Osteocyte (in vitro differentiated cells): ENCODE measurements at regions not wholly inside any gene's neighbourhood (a gene's known extent, or its start where the extent isn't known, plus 50 kb on each side); places are given as distances from the start of the nearest gene placed in this dataset.

Experiments used
- DNase-seq: peaks from one replicate; pipeline ENCODE4 v3.0.0; 2021; ENCODE audit warnings: mixed read lengths; ENCODE audit not compliant: unreplicated experiment; ENCODE audit errors: extremely low spot score
- H3K27ac Mint-ChIP-seq: one replicate; pipeline ENCODE4 v1.8.0; 2021; ENCODE audit warnings: mild to moderate bottlenecking, mixed read lengths; ENCODE audit not compliant: unreplicated experiment
- H3K27me3 Mint-ChIP-seq: one replicate; pipeline ENCODE4 v1.8.0; 2021; ENCODE audit warnings: mixed read lengths; ENCODE audit not compliant: unreplicated experiment
- H3K36me3 Mint-ChIP-seq: one replicate; pipeline ENCODE4 v1.8.0; 2021; ENCODE audit warnings: mixed read lengths; ENCODE audit not compliant: unreplicated experiment
- H3K4me1 Mint-ChIP-seq: one replicate; pipeline ENCODE4 v1.8.0; 2021; ENCODE audit warnings: mixed read lengths; ENCODE audit not compliant: unreplicated experiment
- H3K4me3 Mint-ChIP-seq: one replicate; pipeline ENCODE4 v1.8.0; 2021; ENCODE audit warnings: mild to moderate bottlenecking, moderate library complexity, mixed read lengths; ENCODE audit not compliant: unreplicated experiment
- H3K9me3 Mint-ChIP-seq: one replicate; pipeline ENCODE4 v1.8.0; 2021; ENCODE audit warnings: mixed read lengths; ENCODE audit not compliant: unreplicated experiment
- TF ChIP-seq, protein P1 (sequence below): fragments of 200-600 bp; sonication (generic); IDR thresholded peaks from 2 replicates; pipeline ENCODE4 v1.5.0; 2021; ENCODE audit warnings: antibody characterized with exemption, mild to moderate bottlenecking, moderate library complexity

GRCh38 chr15:88326924-88327323 lies 70.4 kb upstream of the NTRK3 start:
- H3K27me3 Mint-ChIP-seq, result no peaks in the 10 kb centered on the region

DNA sequence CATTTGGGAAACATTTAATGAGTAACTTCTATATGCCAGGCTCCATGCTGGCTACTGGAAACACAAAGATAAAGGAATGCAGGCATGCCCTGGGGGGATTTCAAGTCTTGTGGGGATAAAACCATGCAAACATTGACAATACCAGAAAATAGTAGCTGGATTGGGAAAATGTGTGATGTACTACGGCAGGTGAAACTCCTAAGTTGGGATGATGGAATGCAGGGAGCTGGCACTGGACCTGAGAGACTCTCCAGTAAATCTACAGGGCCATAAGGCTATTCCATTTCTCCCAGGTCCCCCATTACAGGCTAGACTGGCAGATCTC lies 68.2 kb upstream of the NTRK3 start:
- Mint-ChIP-seq H3K4me1 (no peaks in the 10 kb centered on the region), H3K27me3 (no peaks in the 10 kb centered on the region), H3K27ac (no peak overlapping the region), H3K36me3 (no peaks in the 10 kb centered on the region), H3K9me3 (peaks cover 15% of the 10 kb centered on the region), H3K4me3 (no peak overlapping the region)
- TF ChIP-seq, protein P1, sequence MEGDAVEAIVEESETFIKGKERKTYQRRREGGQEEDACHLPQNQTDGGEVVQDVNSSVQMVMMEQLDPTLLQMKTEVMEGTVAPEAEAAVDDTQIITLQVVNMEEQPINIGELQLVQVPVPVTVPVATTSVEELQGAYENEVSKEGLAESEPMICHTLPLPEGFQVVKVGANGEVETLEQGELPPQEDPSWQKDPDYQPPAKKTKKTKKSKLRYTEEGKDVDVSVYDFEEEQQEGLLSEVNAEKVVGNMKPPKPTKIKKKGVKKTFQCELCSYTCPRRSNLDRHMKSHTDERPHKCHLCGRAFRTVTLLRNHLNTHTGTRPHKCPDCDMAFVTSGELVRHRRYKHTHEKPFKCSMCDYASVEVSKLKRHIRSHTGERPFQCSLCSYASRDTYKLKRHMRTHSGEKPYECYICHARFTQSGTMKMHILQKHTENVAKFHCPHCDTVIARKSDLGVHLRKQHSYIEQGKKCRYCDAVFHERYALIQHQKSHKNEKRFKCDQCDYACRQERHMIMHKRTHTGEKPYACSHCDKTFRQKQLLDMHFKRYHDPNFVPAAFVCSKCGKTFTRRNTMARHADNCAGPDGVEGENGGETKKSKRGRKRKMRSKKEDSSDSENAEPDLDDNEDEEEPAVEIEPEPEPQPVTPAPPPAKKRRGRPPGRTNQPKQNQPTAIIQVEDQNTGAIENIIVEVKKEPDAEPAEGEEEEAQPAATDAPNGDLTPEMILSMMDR, result no peak
- DNase-seq, result no peak

More at GRCh38 chr15:88326924-88327323, 70.4 kb upstream of the NTRK3 start:
- H3K4me3 Mint-ChIP-seq, result no peak overlapping the region
- H3K36me3 Mint-ChIP-seq, result no peaks in the 10 kb centered on the region
- TF ChIP-seq, protein P1, result no peak
- H3K27ac Mint-ChIP-seq, result no peak overlapping the region
- peaks cover 7% of the 10 kb centered on the region for H3K9me3 Mint-ChIP-seq
- H3K4me1 Mint-ChIP-seq, result no peaks in the 10 kb centered on the region
- DNase-seq, result no peak

GRCh38 chr15:88323976-88324740 lies 67.6 kb upstream of the NTRK3 start:
- H3K9me3 Mint-ChIP-seq, result peaks cover 15% of the 10 kb centered on the region
- TF ChIP-seq, protein P1, result no peak
- H3K4me1 Mint-ChIP-seq, result no peaks in the 10 kb centered on the region
- H3K27ac Mint-ChIP-seq, result no peak overlapping the region
- H3K4me3 Mint-ChIP-seq, result no peak overlapping the region
- H3K36me3 Mint-ChIP-seq, result no peaks in the 10 kb centered on the region
- DNase-seq, result no peak
- H3K27me3 Mint-ChIP-seq, result no peaks in the 10 kb centered on the region

- peaks cover 15% of the 10 kb centered on the region for H3K9me3 Mint-ChIP-seq
- TF ChIP-seq, protein P1, result no peak
- no peak for DNase-seq
- no peak overlapping the region for H3K4me3 Mint-ChIP-seq
- no peak overlapping the region for H3K27ac Mint-ChIP-seq
- H3K36me3 Mint-ChIP-seq, result no peaks in the 10 kb centered on the region
- H3K27me3 Mint-ChIP-seq, result no peaks in the 10 kb centered on the region
- no peaks in the 10 kb centered on the region for H3K4me1 Mint-ChIP-seq
These were observed 66.9 kb upstream of the NTRK3 start for GRCh38 chr15:88323468-88323867.

DNA sequence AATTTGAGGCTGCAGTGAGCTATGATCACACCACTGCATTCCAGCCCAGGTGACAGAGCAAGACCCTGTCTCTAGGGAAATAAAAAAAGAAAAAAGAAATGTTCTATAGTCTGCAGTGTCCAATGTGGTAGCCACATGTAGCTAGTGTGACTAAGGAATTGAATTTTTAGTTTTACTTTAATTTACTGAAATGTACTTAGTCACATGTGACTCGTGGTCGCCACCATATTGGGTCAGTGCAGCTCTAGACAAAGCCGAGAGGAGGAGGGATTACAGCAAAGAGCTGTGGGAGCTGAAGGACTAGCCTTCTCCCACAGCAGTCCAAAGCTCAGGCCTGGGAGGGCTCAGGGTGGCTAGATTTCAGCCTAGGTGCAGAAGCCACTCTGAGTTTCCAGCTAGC lies 65.9 kb upstream of the NTRK3 start:
- Mint-ChIP-seq H3K27me3 (no peaks in the 10 kb centered on the region), H3K4me3 (no peak overlapping the region), H3K27ac (no peak overlapping the region), H3K36me3 (no peaks in the 10 kb centered on the region), H3K4me1 (no peaks in the 10 kb centered on the region), H3K9me3 (peaks cover 15% of the 10 kb centered on the region)
- DNase-seq, result no peak
- TF ChIP-seq, protein P1, result no peak
